ENCODE measurements at regions not wholly inside any gene's neighbourhood (a gene's known extent, or its start where the extent isn't known, plus 50 kb on each side); places are given as distances from the start of the nearest gene placed in this dataset.

DNA sequence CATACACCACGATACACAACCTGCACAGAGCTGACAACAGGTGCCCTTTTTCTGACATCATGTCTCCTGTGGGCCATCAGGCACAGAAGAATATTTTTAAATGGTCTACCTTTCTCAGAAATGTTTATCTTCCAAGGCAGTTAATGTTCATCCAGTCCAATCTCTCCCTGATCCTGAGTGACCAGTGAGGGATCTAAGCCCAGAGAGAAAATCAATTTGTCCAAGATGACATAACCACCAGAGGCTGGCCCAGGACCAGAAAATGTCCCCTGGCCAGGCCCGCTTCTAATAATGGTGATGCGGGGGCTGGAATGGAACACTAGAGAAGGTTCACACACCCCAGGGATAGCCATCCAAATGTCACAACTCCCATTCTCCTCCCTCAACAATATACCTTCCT, 357.9 kb upstream of the KIF2A start:
- H3K27ac ChIP-seq = no peak overlapping the region
- TF ChIP-seq, protein P1, sequence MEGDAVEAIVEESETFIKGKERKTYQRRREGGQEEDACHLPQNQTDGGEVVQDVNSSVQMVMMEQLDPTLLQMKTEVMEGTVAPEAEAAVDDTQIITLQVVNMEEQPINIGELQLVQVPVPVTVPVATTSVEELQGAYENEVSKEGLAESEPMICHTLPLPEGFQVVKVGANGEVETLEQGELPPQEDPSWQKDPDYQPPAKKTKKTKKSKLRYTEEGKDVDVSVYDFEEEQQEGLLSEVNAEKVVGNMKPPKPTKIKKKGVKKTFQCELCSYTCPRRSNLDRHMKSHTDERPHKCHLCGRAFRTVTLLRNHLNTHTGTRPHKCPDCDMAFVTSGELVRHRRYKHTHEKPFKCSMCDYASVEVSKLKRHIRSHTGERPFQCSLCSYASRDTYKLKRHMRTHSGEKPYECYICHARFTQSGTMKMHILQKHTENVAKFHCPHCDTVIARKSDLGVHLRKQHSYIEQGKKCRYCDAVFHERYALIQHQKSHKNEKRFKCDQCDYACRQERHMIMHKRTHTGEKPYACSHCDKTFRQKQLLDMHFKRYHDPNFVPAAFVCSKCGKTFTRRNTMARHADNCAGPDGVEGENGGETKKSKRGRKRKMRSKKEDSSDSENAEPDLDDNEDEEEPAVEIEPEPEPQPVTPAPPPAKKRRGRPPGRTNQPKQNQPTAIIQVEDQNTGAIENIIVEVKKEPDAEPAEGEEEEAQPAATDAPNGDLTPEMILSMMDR (IDR thresholded peaks at IDR 0.05) = no peak
- H3K36me3 ChIP-seq = no peaks in the 10 kb centered on the region
- DNase-seq (ENCODE audit: low spot score) = no peak
- H3K4me3 ChIP-seq = no peak overlapping the region
- H3K9me3 ChIP-seq = no peaks in the 10 kb centered on the region
- H3K27me3 ChIP-seq = no peaks in the 10 kb centered on the region
- no peaks in the 10 kb centered on the region for H3K4me1 ChIP-seq

DNA sequence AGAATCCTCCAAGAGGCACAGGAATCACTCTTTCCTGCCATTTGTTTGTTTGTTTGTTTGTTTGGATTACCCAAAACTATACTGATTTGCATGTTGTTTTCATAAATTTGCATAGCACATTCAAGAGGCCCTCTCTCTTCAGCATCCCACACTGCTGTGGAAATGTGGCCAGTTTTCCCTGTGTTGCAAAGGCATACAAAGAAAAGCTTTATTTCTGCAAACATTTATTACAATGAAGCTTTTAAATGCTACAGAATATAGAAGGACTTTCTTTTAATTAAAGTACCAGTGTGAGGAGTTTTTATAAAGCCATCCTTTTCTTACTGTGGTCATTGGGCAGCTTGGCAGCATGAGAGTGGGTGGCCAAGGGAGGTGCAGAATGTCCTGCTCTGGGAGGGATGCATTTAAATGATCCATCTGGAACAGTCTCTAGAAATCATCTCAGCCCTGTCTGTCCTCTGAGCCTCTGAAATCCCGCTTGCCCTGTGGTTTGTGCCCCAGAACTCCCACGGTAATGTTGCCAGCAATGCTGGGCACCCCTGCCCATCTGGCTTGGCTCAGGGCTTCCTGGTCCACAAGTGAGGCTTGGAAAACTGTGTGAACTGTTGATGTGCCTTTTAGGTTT, 356.8 kb upstream of the KIF2A start:
- Histone ChIP-seq H3K4me1 (no peaks in the 10 kb centered on the region), H3K27me3 (no peaks in the 10 kb centered on the region), H3K4me3 (no peak overlapping the region), H3K27ac (no peak overlapping the region), H3K9me3 (no peaks in the 10 kb centered on the region), H3K36me3 (no peaks in the 10 kb centered on the region)
- TF ChIP-seq, protein P1 (IDR thresholded peaks at IDR 0.05) = no peak
- DNase-seq (ENCODE audit: low spot score) = no peak

DNA sequence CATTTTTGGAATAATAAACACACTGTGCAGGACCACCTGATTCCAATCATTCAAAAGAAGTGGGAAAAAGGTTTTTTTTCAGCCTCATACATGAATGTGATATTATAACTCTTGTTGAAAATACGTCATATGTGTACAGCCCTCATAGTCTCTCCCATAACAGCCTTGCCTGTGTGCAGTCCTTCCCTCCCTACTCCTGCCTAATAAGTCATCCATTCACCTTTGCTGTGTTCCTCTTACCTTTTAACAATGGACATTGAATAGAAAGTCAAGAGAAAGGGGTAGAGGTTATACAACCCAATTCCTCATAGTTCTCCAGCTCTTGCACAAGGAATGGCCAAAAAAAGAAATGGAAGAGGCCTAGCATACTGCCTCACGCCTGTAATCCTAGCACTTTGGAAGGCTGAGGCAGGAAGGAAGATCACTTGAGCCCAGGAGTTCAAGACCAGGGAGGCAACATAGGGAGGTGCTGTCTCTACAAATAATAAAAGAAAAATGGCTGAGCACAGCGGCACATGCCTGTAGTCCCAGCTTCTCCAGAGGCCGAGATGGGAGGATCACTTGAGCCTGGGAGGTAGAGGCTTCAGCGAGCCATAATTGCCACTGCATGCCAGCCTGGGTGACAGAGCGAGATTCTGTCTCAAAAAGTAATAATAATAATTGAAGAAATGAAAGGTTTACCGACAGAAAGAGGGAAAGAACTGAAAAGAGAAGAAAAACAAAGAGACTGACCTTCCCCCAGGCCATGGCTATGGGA, 356.1 kb upstream of the KIF2A start:
- TF ChIP-seq, protein P1 (IDR thresholded peaks at IDR 0.05) = no peak
- DNase-seq (ENCODE audit: low spot score) = no peak
- no peak overlapping the region for H3K27ac ChIP-seq
- H3K4me1 ChIP-seq = no peaks in the 10 kb centered on the region
- H3K36me3 ChIP-seq = no peaks in the 10 kb centered on the region
- H3K27me3 ChIP-seq = no peaks in the 10 kb centered on the region
- no peaks in the 10 kb centered on the region for H3K9me3 ChIP-seq
- no peak overlapping the region for H3K4me3 ChIP-seq

DNA sequence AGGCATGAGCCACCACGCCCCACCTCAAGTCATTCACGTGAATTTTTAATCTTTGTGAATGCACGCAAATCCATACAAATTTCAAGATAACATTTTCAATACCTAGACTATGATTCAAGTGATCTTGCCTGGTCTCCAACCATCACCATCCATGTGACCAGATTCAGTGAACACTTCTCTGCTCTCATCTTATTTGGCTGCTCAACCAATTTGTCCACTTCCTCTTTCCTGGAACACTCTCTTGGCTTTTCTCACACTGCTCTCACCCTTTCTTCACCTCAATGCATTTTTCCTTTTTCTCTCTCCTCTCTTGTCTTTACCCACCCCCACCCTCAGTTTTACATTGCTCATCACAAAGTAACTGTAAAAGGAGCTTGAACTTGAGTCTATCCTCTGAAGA, 354.7 kb upstream of the KIF2A start:
- no peaks in the 10 kb centered on the region for H3K36me3 ChIP-seq
- no peak for DNase-seq (ENCODE audit: low spot score)
- no peaks in the 10 kb centered on the region for H3K27me3 ChIP-seq
- no peak overlapping the region for H3K27ac ChIP-seq
- no peak overlapping the region for H3K4me3 ChIP-seq
- H3K4me1 ChIP-seq = no peaks in the 10 kb centered on the region
- TF ChIP-seq, protein P1 (IDR thresholded peaks at IDR 0.05) = no peak
- no peaks in the 10 kb centered on the region for H3K9me3 ChIP-seq

DNA sequence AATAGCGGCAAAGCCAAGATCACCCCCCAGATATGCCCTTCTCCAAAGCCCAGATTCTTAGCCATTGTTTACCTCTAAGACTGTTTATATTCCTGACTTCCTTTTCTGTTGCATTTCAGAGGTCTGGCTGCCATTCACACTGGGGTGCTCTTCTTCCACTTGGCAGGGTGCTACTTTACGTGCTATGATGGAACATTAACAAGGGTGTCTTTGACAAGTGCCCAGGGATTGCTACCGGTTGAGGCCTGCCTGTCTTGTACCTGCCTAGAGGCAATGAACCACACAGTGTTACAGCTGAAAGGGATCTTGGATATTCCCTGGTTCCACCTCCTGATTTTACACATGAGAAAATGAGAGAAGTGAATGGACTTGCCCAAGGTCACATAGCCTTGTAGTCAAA, 352.1 kb upstream of the KIF2A start:
- TF ChIP-seq, protein P1 (IDR thresholded peaks at IDR 0.05) = no peak
- Histone ChIP-seq H3K4me1 (no peaks in the 10 kb centered on the region), H3K27me3 (no peaks in the 10 kb centered on the region), H3K9me3 (no peaks in the 10 kb centered on the region), H3K27ac (no peak overlapping the region), H3K4me3 (no peak overlapping the region), H3K36me3 (no peaks in the 10 kb centered on the region)
- DNase-seq (ENCODE audit: low spot score) = no peak
